ENCODE measurements at regions not wholly inside any gene's neighbourhood (a gene's known extent, or its start where the extent isn't known, plus 50 kb on each side); places are given as distances from the start of the nearest gene placed in this dataset.

DNA sequence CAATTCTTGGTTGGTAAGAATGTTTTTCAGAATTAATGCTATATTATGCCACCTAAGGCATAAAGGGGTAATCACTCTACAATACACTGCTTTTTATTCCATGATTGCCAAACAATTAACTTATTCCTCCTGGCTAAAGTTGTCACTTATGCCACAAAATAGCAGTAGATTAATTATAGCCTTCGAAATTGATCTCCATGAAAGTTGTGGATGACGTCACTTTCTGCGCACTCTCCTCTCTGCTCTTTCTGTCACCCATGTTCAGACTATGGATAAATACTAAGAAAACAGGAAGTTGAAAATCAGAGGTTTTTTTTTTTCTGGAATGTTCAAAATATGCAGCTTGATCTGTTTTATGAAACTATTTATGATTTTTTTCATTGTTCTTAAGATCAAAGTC is 790.1 kb upstream of the CNTN5 start:
- FAIRE-seq (no peak), DNase-seq (ENCODE audit: low read depth, low spot score) (no peak)
- no TSS peak for BruUV-seq (replicated peaks)
- Histone ChIP-seq H3K9me1 (replicated peaks; ENCODE audit: control insufficient read depth, extremely low read depth, insufficient read depth, low read length) (no peaks in the 10 kb centered on the region), H3K79me2 (ENCODE audit: control insufficient read depth, insufficient read depth, low read length) (no peaks in the 10 kb centered on the region), H3K9me3 (replicated peaks; ENCODE audit: control insufficient read depth, insufficient read depth, low read length) (no peaks in the 10 kb centered on the region), H3K27ac (ENCODE audit: insufficient read depth, low read depth, low read length) (no peak overlapping the region), H3K9ac (replicated peaks; ENCODE audit: extremely low read depth, insufficient read depth, low read length) (no peak overlapping the region), H3K27me3 (ENCODE audit: control insufficient read depth in 2 of 2, insufficient read depth in 2 of 2, low read length in 2 of 2) (no peaks in the 10 kb centered on the region), H4K20me1 (replicated peaks; ENCODE audit: control insufficient read depth, extremely low read depth, insufficient read depth, low read length) (no peaks in the 10 kb centered on the region), H3K4me2 (ENCODE audit: insufficient read depth, low read length) (no peak overlapping the region), H3K4me1 (ENCODE audit: control insufficient read depth, extremely low read depth, insufficient read depth, low read length) (no peaks in the 10 kb centered on the region), H3K36me3 (ENCODE audit: control insufficient read depth in 2 of 2, extremely low read depth in 1 of 2, insufficient read depth in 2 of 2, low read length in 2 of 2) (no peaks in the 10 kb centered on the region), H2AFZ (ENCODE audit: low read depth, low read length) (no peak overlapping the region), H3K4me3 (replicated peaks in 1 of 3; ENCODE audit: insufficient read depth in 1 of 3, low read depth in 1 of 3, low read length in 3 of 3) (no peak overlapping the region)
- intact Hi-C loops (cut with micrococcal nuclease) (no loop called here), dilution Hi-C loops (cut with MboI; ENCODE audit: extremely low pct_ligation_motif_present, low sequenced_read_pairs) (no loop called here)
- POLR2A ChIA-PET = no interaction called here
- TF ChIP-seq MYC (IDR thresholded peaks at IDR 0.05; ENCODE audit: low read depth, low read length) = no peak
- TF ChIP-seq GATA2 (IDR thresholded peaks at IDR 0.05; ENCODE audit: insufficient read depth, insufficient read length, low read depth, low read length) = no peak
- TF ChIP-seq FOS (IDR thresholded peaks at IDR 0.05; ENCODE audit: borderline replicate concordance, insufficient read depth, low read length) = no peak
- TF ChIP-seq POLR2AphosphoS5 (IDR thresholded peaks at IDR 0.05; ENCODE audit: insufficient read depth, low read depth, low read length) = no peak
- no peak for TF ChIP-seq EZH2 (IDR thresholded peaks at IDR 0.05; ENCODE audit: borderline replicate concordance, low read depth, low read length, severe bottlenecking)
- no peak for TF ChIP-seq POLR2A (IDR thresholded peaks at IDR 0.05; ENCODE audit: low read depth, low read length)
- TF ChIP-seq, protein P1, sequence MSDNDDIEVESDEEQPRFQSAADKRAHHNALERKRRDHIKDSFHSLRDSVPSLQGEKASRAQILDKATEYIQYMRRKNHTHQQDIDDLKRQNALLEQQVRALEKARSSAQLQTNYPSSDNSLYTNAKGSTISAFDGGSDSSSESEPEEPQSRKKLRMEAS (IDR thresholded peaks at IDR 0.05; ENCODE audit: insufficient read depth, insufficient read length) = no peak
- TF ChIP-seq JUN (IDR thresholded peaks at IDR 0.05; ENCODE audit: borderline replicate concordance, insufficient read depth, insufficient read length, low read depth) = no peak
- TF ChIP-seq, protein P2, sequence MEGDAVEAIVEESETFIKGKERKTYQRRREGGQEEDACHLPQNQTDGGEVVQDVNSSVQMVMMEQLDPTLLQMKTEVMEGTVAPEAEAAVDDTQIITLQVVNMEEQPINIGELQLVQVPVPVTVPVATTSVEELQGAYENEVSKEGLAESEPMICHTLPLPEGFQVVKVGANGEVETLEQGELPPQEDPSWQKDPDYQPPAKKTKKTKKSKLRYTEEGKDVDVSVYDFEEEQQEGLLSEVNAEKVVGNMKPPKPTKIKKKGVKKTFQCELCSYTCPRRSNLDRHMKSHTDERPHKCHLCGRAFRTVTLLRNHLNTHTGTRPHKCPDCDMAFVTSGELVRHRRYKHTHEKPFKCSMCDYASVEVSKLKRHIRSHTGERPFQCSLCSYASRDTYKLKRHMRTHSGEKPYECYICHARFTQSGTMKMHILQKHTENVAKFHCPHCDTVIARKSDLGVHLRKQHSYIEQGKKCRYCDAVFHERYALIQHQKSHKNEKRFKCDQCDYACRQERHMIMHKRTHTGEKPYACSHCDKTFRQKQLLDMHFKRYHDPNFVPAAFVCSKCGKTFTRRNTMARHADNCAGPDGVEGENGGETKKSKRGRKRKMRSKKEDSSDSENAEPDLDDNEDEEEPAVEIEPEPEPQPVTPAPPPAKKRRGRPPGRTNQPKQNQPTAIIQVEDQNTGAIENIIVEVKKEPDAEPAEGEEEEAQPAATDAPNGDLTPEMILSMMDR (IDR thresholded peaks at IDR 0.05; ENCODE audit: extremely low read depth in 1 of 2, insufficient read depth in 1 of 2, low read depth in 1 of 2, low read length in 2 of 2) = no peak
- CTCF ChIA-PET = no interaction called here

Data from endothelial cell of umbilical vein (primary cell).